Upper lobe of left lung (tissue), 6 donors: ENCODE measurements at regions not wholly inside any gene's neighbourhood (a gene's known extent, or its start where the extent isn't known, plus 50 kb on each side); places are given as distances from the start of the nearest gene placed in this dataset.

ENCODE experiments used
- ATAC-seq, 2 donors: fragments of 200-7000 bp; cut with Tn5 transposase; one replicate each; pipeline ENCODE4 v1.9.1; 2022; ENCODE audit warnings: mild to moderate bottlenecking in 2 of 2, moderate library complexity in 2 of 2; ENCODE audit not compliant: low FRiP score in 2 of 2
- DNase-seq, 2 donors: peaks; one replicate each; pipeline ENCODE4 v3.0.0-alpha.2; 2019 to 2020
- H3K27ac ChIP-seq, 4 donors: fragments of 200-600 bp; sonication (generic); one replicate each; pipeline ENCODE4 v1.5.1; 2016 to 2019
- H3K27me3 ChIP-seq, 4 donors: fragments of 200-600 bp; sonication (generic); one replicate each; pipeline ENCODE4 v1.5.1; 2017 to 2019
- H3K36me3 ChIP-seq, 4 donors: fragments of 200-600 bp; sonication (generic); one replicate each; pipeline ENCODE4 v1.5.1; 2016 to 2019
- H3K4me1 ChIP-seq, 4 donors: fragments of 200-600 bp; sonication (generic); one replicate each; pipeline ENCODE4 v1.5.1; 2018 to 2019
- H3K4me3 ChIP-seq, 4 donors: fragments of 200-600 bp; sonication (generic); one replicate each; pipeline ENCODE4 v1.5.1; 2017 to 2019; ENCODE audit warnings: mild to moderate bottlenecking in 2 of 4, moderate library complexity in 1 of 4
- H3K9me3 ChIP-seq, 4 donors: fragments of 200-600 bp; sonication (generic); one replicate each; pipeline ENCODE4 v1.5.1; 2018 to 2019
- EP300 ChIP-seq, 4 donors: sonication (generic); formaldehyde crosslinking; IDR thresholded peaks; one replicate each; pipeline ENCODE4 v1.5.1; 2017; ENCODE audit warnings: antibody characterized with exemption in 4 of 4, control low read depth in 2 of 4
- POLR2A ChIP-seq, 4 donors: fragments of 450-650 bp; IDR thresholded peaks; one replicate each; pipeline ENCODE4 v1.5.1; 2016 to 2017; ENCODE audit warnings: antibody characterized with exemption in 4 of 4, mild to moderate bottlenecking in 2 of 4
- POLR2AphosphoS5 ChIP-seq, 2 donors: sonication (generic); formaldehyde crosslinking; IDR thresholded peaks; one replicate each; pipeline ENCODE4 v1.5.1; 2017; ENCODE audit warnings: antibody characterized with exemption in 2 of 2
- WGBS, 2 donors: methylation state at CpG; one replicate each; pipeline ENCODE4 v1.1.5; 2017 to 2018; 5-methylcytosine and 5-hydroxymethylcytosine counted together
- TF ChIP-seq, protein P1 (sequence below), 6 experiments: fragments of 450-650 bp in 4 of 6; fragments of 200-600 bp in 2 of 6; sonication (generic) in 2 of 6; IDR thresholded peaks; one replicate each; pipeline ENCODE4 v1.5.1; 2016 to 2019; ENCODE audit warnings: antibody characterized with exemption in 6 of 6
- donor health status: DM: no; HTN: no; CAD: no; lungs with moderate emphysema.
- donor health status: DM: no; HTN: yes; CAD: no; lungs with severe emphysema.

DNA sequence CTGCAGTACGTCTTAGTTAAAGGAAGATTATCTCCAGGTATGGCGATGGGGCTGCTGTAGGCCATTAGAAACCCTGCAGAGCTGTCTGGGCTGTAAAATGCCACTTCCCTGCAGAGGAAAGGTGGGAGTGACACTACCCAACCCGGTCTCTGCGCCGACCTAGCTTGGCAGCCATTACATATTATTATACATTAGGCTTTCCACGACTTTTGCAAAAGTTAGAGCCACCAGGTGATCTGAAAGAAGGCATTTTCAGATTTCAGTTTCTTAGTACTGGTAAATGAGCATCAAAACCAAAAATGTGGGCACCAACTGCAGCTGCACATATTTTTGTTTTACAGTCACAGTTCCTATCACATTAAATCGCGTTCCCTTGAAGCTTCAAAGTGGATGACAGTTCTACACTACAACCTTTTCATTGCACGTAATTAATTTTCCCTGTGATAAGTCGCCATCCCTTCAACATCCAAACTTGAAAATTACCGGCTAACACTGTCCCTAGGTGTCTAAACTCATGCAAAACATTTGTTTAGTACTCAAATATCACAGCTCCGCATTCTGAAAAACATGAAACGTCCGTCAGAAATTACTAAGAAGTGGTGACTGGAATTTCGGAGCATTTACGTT, 81.4 kb upstream of the CHD2 start:
- H3K9me3 ChIP-seq: no peaks in the 10 kb centered on the region
- no peak for ATAC-seq
- DNase-seq: no peak
- TF ChIP-seq, protein P1, sequence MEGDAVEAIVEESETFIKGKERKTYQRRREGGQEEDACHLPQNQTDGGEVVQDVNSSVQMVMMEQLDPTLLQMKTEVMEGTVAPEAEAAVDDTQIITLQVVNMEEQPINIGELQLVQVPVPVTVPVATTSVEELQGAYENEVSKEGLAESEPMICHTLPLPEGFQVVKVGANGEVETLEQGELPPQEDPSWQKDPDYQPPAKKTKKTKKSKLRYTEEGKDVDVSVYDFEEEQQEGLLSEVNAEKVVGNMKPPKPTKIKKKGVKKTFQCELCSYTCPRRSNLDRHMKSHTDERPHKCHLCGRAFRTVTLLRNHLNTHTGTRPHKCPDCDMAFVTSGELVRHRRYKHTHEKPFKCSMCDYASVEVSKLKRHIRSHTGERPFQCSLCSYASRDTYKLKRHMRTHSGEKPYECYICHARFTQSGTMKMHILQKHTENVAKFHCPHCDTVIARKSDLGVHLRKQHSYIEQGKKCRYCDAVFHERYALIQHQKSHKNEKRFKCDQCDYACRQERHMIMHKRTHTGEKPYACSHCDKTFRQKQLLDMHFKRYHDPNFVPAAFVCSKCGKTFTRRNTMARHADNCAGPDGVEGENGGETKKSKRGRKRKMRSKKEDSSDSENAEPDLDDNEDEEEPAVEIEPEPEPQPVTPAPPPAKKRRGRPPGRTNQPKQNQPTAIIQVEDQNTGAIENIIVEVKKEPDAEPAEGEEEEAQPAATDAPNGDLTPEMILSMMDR (IDR thresholded peaks at IDR 0.05): no peak
- TF ChIP-seq POLR2A (IDR thresholded peaks at IDR 0.05): no peak
- no peak for TF ChIP-seq POLR2AphosphoS5 (IDR thresholded peaks at IDR 0.05)
- TF ChIP-seq EP300 (IDR thresholded peaks at IDR 0.05): no peak
- peaks cover 16 to 35% (median 27%) of the 10 kb centered on the region in 4 donors for H3K4me1 ChIP-seq
- no peaks in the 10 kb centered on the region for H3K36me3 ChIP-seq
- WGBS, 2 donors: 73 to 78% methylated on average over 16 of the region's 16 CpGs
- no peak overlapping the region for H3K4me3 ChIP-seq
- peak overlapping the region; percentile 83 to 87 (median 85) for H3K27ac ChIP-seq
- H3K27me3 ChIP-seq: no peaks in the 10 kb centered on the region

DNA sequence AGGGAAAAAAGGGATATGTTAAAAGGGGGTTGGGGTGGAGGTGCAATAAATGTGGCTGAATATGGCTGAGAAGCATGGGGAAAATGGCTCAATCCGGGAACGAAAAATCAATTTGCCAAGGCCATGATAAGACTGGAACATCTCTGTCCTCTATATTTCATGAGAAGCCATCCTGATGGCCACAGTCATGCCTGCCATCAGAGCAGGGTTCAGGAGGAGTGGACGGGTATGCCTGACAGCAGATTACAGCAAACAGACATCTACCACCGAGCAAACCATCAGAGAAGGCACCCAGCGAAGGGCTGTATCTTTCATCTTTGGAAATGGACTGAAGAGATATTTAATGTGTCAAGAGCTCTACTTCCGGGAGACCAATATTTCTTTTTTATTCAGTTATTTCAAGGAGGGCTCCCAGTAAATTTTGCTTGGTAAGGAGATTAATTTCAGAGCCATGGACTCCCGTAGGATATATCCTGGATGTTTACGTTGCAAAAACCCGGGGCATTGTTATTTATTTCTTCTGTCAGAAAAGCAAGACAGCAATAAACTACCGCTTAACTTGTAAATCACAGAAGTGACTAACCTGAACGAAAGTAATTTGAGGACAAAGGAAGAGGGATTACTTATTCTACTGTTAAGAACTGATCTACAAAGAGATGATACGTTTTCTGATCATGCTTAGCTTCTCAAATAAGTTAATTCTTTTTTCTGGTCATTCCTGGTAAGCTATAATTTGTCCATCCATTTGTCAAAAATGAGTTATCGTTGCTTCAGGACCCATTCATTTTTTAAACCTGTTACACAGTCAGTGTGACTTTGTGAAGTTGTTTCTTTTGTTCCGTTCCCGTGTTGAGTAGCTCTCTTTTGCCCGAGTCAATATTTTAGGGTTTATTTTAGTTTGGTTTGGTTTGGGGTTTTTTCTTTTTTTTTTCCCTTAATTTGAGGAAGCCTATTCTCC, 80.6 kb upstream of the CHD2 start:
- DNase-seq (no peak), ATAC-seq (no peak)
- 31 to 37% methylated on average over 15 to 16 of the region's 16 CpGs for WGBS, 2 donors
- Histone ChIP-seq H3K4me1 (peaks cover 16 to 35% (median 27%) of the 10 kb centered on the region in 4 donors), H3K36me3 (no peaks in the 10 kb centered on the region), H3K27ac (peak overlapping the region; percentile 83 to 87 (median 85)), H3K9me3 (no peaks in the 10 kb centered on the region), H3K27me3 (no peaks in the 10 kb centered on the region), H3K4me3 (peak overlapping the region in 3 of 4 donors; percentile 26 to 49 (median 46))
- TF ChIP-seq POLR2A (IDR thresholded peaks at IDR 0.05) (no peak), POLR2AphosphoS5 (IDR thresholded peaks at IDR 0.05) (no peak), EP300 (IDR thresholded peaks at IDR 0.05) (no peak)
- TF ChIP-seq, protein P1 (IDR thresholded peaks at IDR 0.05): no peak

DNA sequence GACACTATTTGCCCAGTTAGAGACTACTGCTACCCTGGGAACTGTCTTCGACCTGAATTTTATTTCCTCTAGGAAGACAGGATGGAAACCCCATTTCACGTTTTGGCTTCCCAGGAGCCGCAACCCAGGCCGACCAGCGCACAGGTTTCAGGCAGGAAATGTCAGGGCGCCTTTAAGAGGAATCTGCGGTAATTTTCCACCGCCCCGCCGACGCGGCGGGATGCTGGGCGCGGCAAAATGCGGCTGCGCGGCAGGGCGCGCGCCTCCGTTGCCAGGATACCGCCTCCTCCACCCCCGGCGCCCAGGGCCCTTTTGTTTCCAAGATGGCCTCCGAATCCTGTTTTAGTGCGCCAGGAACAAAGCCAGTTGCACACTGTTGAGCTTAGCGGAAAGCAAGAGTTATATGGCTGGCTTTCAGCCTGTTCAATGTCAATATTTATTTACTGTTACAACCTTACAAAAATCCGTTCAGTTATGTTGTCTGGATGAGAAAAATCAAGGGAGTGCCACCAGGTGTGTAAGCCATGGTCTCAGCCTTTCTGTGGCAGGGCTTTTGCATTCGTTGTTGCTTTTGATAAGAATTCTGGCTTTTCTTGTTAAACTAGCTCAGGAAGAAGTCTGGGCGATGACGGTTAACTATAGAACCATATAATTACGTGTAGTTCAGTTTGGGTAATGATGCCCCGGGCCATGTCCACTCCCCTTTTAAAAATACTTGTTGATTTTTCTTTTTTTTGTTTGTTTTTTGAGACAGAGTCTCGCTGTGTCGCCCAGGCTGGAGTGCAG, 79.7 kb upstream of the CHD2 start:
- H3K27me3 ChIP-seq: no peaks in the 10 kb centered on the region
- H3K36me3 ChIP-seq: no peaks in the 10 kb centered on the region
- WGBS, 2 donors: 10 to 12% methylated on average over 34 to 35 of the region's 36 CpGs
- H3K27ac ChIP-seq: peak overlapping the region; percentile 83 to 87 (median 85)
- H3K4me1 ChIP-seq: peaks cover 16 to 35% (median 27%) of the 10 kb centered on the region in 4 donors
- no peaks in the 10 kb centered on the region for H3K9me3 ChIP-seq
- peak overlapping the region in 3 of 4 donors; percentile 26 to 49 (median 46) for H3K4me3 ChIP-seq
- ATAC-seq: peak; percentile 93 to 98
- peak; percentile 57 to 81 for TF ChIP-seq POLR2AphosphoS5 (IDR thresholded peaks at IDR 0.05)
- TF ChIP-seq EP300 (IDR thresholded peaks at IDR 0.05): peak in 1 of 4 donors; percentile 50
- TF ChIP-seq POLR2A (IDR thresholded peaks at IDR 0.05): peak in 3 of 4 donors; percentile 27 to 82 (median 70)
- TF ChIP-seq, protein P1 (IDR thresholded peaks at IDR 0.05): peak in 2 of 6 experiments; percentile 9 to 29
- DNase-seq: peak; percentile 92 to 97

DNA sequence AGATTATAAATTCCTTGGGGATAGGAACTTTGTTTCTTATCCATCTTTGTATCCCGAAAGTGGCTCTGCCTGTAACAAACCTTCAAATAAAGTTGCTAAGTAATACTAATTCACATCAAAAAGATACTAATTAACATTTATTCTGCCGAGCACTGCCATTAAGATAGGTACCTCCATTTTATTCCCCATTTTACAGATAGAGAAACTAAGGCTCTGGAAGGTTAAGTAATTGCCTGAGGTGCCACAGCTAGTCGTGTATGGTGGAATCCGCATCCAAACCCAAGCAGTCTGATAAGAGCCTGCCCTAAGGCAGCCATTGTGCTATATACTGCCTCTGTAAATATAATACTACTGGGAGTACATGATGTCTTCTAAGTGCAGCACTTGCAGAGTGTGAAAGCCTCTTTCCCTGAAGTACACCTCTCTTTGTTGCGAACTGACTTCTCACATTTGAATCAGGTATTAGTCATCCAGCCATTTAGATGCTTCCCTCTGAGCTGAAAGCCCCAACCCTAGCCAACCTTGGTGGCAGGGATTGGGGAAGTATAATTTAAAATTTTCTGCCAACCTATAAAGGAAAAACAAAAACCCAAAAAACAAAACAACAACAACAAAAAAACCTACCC, 78.5 kb upstream of the CHD2 start:
- TF ChIP-seq POLR2A (IDR thresholded peaks at IDR 0.05) (peak in 1 of 4 donors; percentile 20), EP300 (IDR thresholded peaks at IDR 0.05) (peak in 2 of 4 donors; percentile 56 to 81), POLR2AphosphoS5 (IDR thresholded peaks at IDR 0.05) (peak; percentile 25 to 37)
- TF ChIP-seq, protein P1 (IDR thresholded peaks at IDR 0.05): no peak
- DNase-seq (peak in 1 of 2 donors; percentile 54), ATAC-seq (peak in 1 of 2 donors; percentile 80)
- no peaks in the 10 kb centered on the region for H3K27me3 ChIP-seq
- H3K36me3 ChIP-seq: no peaks in the 10 kb centered on the region
- no peaks in the 10 kb centered on the region for H3K9me3 ChIP-seq
- H3K4me3 ChIP-seq: no peak overlapping the region
- H3K27ac ChIP-seq: peak overlapping the region; percentile 83 to 87 (median 85)
- H3K4me1 ChIP-seq: peaks cover 16 to 35% (median 27%) of the 10 kb centered on the region in 4 donors
- WGBS, 2 donors: 76 to 79% methylated on average over 5 of the region's 5 CpGs
